Lower leg skin (tissue), 3 donors: ENCODE measurements at regions not wholly inside any gene's neighbourhood (a gene's known extent, or its start where the extent isn't known, plus 50 kb on each side); places are given as distances from the start of the nearest gene placed in this dataset.

Source experiments
- CTCF ChIP-seq, 3 donors: fragments of 450-650 bp; IDR thresholded peaks; one replicate each; pipeline ENCODE4 v1.5.1; 2016; ENCODE audit warnings: antibody characterized with exemption in 3 of 3, mild to moderate bottlenecking in 3 of 3, moderate library complexity in 2 of 3
- POLR2A ChIP-seq, 2 donors: fragments of 450-650 bp; IDR thresholded peaks; one replicate each; pipeline ENCODE4 v1.6.1; 2016 to 2017; ENCODE audit warnings: antibody characterized with exemption in 2 of 2, mild to moderate bottlenecking in 1 of 2, moderate library complexity in 1 of 2

DNA sequence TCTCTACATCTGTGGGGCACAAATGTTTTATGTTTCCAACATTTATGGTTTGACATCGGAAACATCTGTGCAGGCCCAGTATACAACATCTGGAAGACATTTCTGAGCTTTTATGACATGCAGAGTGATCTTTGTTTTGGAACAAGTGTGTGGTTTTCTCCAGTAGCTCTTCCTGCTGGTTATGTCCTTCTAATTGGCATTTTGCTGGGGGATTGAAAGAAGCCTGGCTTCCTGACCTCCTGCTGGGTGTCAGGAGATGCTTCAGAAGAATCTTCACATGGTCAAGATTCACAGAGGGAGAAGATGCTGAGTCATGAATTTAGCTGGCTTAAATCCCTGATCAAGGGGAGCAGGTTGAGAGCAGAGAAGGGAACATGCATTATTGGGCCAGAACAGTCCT is 279.5 kb upstream of the MYOCD start:
- TF ChIP-seq POLR2A (IDR thresholded peaks at IDR 0.05) (no peak), CTCF (IDR thresholded peaks at IDR 0.05) (no peak)
